ENCODE measurements at regions not wholly inside any gene's neighbourhood (a gene's known extent, or its start where the extent isn't known, plus 50 kb on each side); places are given as distances from the start of the nearest gene placed in this dataset.

DNA sequence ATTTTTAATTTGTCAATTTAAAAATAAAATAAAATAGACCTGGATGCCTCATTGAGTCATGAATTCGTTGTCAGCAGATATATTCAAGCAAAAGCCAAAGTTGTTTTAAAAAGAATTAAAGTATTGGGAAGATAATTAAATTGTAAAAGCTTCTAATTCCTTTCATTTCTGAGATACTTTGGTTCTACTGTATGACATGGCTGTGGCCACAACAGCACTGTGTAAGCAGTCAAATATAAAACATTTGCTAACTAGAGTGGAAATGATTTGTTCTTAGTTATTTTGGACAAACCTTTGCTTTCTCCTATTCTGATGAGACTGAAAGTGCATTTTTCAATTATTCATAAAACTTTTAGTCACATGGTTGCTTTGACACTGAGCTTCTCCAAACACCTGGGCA is 143.6 kb upstream of the FAM13C start:
- Histone ChIP-seq H3K9me3 (no peaks in the 10 kb centered on the region), H3K27me3 (ENCODE audit: low read depth) (no peaks in the 10 kb centered on the region), H3K4me3 (no peak overlapping the region), H3K4me1 (no peaks in the 10 kb centered on the region), H3K36me3 (no peaks in the 10 kb centered on the region), H3K27ac (no peak overlapping the region)
- intact Hi-C loops (cut with DNase I): no loop called here
- DNase-seq (no peak), ATAC-seq (no peak)
- TF ChIP-seq, protein P1, sequence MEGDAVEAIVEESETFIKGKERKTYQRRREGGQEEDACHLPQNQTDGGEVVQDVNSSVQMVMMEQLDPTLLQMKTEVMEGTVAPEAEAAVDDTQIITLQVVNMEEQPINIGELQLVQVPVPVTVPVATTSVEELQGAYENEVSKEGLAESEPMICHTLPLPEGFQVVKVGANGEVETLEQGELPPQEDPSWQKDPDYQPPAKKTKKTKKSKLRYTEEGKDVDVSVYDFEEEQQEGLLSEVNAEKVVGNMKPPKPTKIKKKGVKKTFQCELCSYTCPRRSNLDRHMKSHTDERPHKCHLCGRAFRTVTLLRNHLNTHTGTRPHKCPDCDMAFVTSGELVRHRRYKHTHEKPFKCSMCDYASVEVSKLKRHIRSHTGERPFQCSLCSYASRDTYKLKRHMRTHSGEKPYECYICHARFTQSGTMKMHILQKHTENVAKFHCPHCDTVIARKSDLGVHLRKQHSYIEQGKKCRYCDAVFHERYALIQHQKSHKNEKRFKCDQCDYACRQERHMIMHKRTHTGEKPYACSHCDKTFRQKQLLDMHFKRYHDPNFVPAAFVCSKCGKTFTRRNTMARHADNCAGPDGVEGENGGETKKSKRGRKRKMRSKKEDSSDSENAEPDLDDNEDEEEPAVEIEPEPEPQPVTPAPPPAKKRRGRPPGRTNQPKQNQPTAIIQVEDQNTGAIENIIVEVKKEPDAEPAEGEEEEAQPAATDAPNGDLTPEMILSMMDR (IDR thresholded peaks at IDR 0.05): no peak

GRCh38 chr10:59499460-59499859 is 137.1 kb upstream of the FAM13C start:
- no peaks in the 10 kb centered on the region for H3K36me3 ChIP-seq
- TF ChIP-seq, protein P1 (IDR thresholded peaks at IDR 0.05): no peak
- intact Hi-C loops (cut with DNase I): no loop called here
- H3K4me3 ChIP-seq: no peak overlapping the region
- H3K4me1 ChIP-seq: no peaks in the 10 kb centered on the region
- no peak overlapping the region for H3K27ac ChIP-seq
- DNase-seq (no peak), ATAC-seq (no peak)
- no peaks in the 10 kb centered on the region for H3K27me3 ChIP-seq (ENCODE audit: low read depth)
- H3K9me3 ChIP-seq: peaks cover 15% of the 10 kb centered on the region

DNA sequence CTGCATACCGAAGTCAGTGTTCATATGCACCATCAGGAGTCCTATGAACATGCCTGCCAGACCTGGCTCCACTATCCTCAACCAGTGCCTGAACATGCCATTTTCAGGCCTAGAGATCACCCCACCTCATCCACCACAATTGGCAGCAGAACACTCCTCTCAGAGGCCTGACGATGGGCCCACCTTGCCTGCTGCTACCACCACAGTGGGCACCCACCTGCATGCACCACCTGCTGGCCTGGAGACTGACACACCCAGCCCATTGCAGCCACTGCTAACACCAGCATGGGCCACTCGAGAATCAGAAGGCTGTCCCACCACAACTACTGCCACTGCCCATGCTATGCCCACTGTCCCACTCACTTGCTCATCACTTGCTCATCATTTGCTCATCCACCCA is 130.7 kb upstream of the FAM13C start:
- TF ChIP-seq, protein P1 (IDR thresholded peaks at IDR 0.05): no peak
- DNase-seq (no peak), ATAC-seq (peak in 1 of 2 donors; percentile 17)
- peaks cover 18% of the 10 kb centered on the region for H3K9me3 ChIP-seq
- H3K36me3 ChIP-seq: no peaks in the 10 kb centered on the region
- no peak overlapping the region for H3K4me3 ChIP-seq
- no peak overlapping the region for H3K27ac ChIP-seq
- no peaks in the 10 kb centered on the region for H3K4me1 ChIP-seq
- intact Hi-C loops (cut with DNase I): no loop called here
- no peaks in the 10 kb centered on the region for H3K27me3 ChIP-seq (ENCODE audit: low read depth)

DNA sequence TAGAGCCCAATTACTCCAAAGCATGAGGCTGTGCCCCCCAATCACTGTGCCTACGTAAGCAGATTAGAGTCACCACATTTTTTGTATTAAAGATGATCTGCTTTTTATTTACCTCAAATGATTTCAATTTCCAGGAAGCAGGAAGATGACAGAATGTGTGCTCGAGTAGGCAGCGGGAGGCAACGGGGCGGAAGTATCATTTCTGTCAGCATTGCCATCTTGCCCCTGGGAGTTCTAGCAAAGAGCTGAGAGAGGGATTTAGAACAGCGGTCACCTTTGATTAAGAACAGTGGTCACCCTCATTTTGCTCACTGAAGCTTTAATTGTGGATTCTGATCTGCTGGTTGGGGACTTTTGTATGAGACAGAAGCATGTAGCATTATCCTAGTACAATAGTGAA is 117.1 kb upstream of the FAM13C start:
- no peaks in the 10 kb centered on the region for H3K36me3 ChIP-seq
- ATAC-seq (no peak), DNase-seq (no peak)
- H3K4me1 ChIP-seq: no peaks in the 10 kb centered on the region
- H3K4me3 ChIP-seq: no peak overlapping the region
- H3K27ac ChIP-seq: no peak overlapping the region
- no peaks in the 10 kb centered on the region for H3K27me3 ChIP-seq (ENCODE audit: low read depth)
- no peaks in the 10 kb centered on the region for H3K9me3 ChIP-seq
- intact Hi-C loops (cut with DNase I): no loop called here
- TF ChIP-seq, protein P1 (IDR thresholded peaks at IDR 0.05): no peak

GRCh38 chr10:59470570-59470969 is 108.2 kb upstream of the FAM13C start:
- H3K4me1 ChIP-seq: no peaks in the 10 kb centered on the region
- no peaks in the 10 kb centered on the region for H3K27me3 ChIP-seq (ENCODE audit: low read depth)
- H3K27ac ChIP-seq: no peak overlapping the region
- H3K36me3 ChIP-seq: no peaks in the 10 kb centered on the region
- TF ChIP-seq, protein P1 (IDR thresholded peaks at IDR 0.05): no peak
- intact Hi-C loops (cut with DNase I): no loop called here
- no peak overlapping the region for H3K4me3 ChIP-seq
- no peak for ATAC-seq
- no peaks in the 10 kb centered on the region for H3K9me3 ChIP-seq
- DNase-seq: no peak

DNA sequence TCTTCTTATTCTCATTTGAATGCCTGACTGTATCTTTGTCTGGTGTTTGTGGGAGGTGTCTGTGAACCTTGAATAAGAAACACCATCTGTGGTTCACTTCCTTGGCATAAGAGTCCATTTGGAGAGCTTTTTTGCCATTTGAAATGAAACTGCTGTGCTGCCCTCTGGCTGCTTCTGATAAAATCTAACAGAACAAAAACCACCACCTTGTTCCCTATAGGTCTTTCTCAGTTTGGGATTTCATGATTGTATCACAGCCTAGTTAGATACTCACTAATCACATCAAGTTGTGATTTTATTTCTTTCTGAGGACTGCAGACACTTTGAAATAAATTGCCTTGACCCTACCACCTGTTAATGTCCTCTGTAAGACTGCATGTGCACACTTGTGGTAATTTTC is 102.7 kb upstream of the FAM13C start:
- H3K27ac ChIP-seq: no peak overlapping the region
- ATAC-seq (no peak), DNase-seq (no peak)
- no peaks in the 10 kb centered on the region for H3K9me3 ChIP-seq
- intact Hi-C loops (cut with DNase I): no loop called here
- no peaks in the 10 kb centered on the region for H3K27me3 ChIP-seq (ENCODE audit: low read depth)
- TF ChIP-seq, protein P1 (IDR thresholded peaks at IDR 0.05): no peak
- no peaks in the 10 kb centered on the region for H3K4me1 ChIP-seq
- H3K36me3 ChIP-seq: no peaks in the 10 kb centered on the region
- no peak overlapping the region for H3K4me3 ChIP-seq
